ENCODE measurements at regions not wholly inside any gene's neighbourhood (a gene's known extent, or its start where the extent isn't known, plus 50 kb on each side); places are given as distances from the start of the nearest gene placed in this dataset.

DNA sequence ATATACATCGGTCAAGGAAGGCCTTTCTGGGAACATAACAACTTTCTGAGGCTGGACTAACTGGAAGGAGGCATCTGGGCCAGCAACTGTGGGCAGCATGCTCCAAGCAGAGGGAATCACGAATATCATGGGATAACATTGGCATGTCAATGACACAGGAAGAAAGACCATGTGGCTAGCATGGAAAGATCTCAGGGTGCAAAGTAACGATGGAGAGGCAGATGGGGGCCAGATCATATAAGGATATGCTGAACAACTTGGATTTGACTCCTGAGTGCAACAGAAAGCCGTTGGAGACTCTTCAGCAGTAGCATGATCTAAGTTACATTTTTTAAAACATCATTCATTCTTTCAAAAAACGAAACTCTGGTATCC, 133.6 kb downstream of the FOXI3 start:
- TF ChIP-seq, protein P1, sequence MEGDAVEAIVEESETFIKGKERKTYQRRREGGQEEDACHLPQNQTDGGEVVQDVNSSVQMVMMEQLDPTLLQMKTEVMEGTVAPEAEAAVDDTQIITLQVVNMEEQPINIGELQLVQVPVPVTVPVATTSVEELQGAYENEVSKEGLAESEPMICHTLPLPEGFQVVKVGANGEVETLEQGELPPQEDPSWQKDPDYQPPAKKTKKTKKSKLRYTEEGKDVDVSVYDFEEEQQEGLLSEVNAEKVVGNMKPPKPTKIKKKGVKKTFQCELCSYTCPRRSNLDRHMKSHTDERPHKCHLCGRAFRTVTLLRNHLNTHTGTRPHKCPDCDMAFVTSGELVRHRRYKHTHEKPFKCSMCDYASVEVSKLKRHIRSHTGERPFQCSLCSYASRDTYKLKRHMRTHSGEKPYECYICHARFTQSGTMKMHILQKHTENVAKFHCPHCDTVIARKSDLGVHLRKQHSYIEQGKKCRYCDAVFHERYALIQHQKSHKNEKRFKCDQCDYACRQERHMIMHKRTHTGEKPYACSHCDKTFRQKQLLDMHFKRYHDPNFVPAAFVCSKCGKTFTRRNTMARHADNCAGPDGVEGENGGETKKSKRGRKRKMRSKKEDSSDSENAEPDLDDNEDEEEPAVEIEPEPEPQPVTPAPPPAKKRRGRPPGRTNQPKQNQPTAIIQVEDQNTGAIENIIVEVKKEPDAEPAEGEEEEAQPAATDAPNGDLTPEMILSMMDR (IDR thresholded peaks at IDR 0.05; ENCODE audit: insufficient read depth, low read length) = no peak
- no peak for TF ChIP-seq GABPA (IDR thresholded peaks at IDR 0.05; ENCODE audit: low read depth)
- TF ChIP-seq POLR2AphosphoS5 (IDR thresholded peaks at IDR 0.05; ENCODE audit: low read depth) = no peak

All from HL-60 (cell line).